ENCODE measurements at regions not wholly inside any gene's neighbourhood (a gene's known extent, or its start where the extent isn't known, plus 50 kb on each side); places are given as distances from the start of the nearest gene placed in this dataset.

DNA sequence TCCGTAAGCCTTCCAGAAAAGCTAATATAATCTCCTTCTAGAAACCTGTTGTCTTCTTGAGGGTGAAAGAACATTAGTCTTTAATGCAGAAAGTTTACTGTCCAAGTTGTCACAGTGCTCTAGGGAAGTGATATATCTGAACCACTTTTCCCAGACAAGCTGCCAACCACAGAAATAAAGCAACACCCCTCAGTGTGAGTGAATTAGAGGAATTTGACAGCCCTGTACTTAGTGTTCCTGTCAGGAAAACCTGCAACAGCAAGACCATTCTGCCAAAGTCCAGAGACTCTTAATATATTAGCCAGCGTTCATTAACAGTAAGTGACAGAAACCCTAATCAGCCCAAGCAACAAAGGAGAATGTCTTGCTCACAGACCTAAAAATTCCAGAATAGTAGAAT lies 137.7 kb downstream of the KATNIP start:
- H3K23ac ChIP-seq (ENCODE audit: low read depth, low read length): no peak overlapping the region
- H2AK9ac ChIP-seq (replicated peaks; ENCODE audit: low read depth, low read length, poor library complexity): no peak overlapping the region
- no peak overlapping the region for H3K14ac ChIP-seq (replicated peaks; ENCODE audit: low read depth, low read length)
- H3K18ac ChIP-seq (ENCODE audit: low read depth, low read length): no peak overlapping the region
- no peak overlapping the region for H3K4me3 ChIP-seq (ENCODE audit: insufficient read depth, low read depth, low read length)
- H3K79me1 ChIP-seq (ENCODE audit: low read depth in 1 of 2, low read length in 2 of 2): no peaks in the 10 kb centered on the region
- peaks cover 5% of the 10 kb centered on the region; the same call in 1 of the 2 replicates for H3K4me1 ChIP-seq (ENCODE audit: control insufficient read depth, insufficient read depth, low read length)
- TF ChIP-seq MXI1 (IDR thresholded peaks at IDR 0.05; ENCODE audit: borderline replicate concordance, low read depth, low read length) (no peak), FOS (IDR thresholded peaks at IDR 0.05; ENCODE audit: low read depth, low read length) (no peak), NFE2L2 (IDR thresholded peaks at IDR 0.05; ENCODE audit: low read depth, low read length) (no peak), RAD21 (IDR thresholded peaks at IDR 0.05; ENCODE audit: low read length) (no peak), CEBPB (IDR thresholded peaks at IDR 0.05; ENCODE audit: low read depth, low read length) (no peak), SMC3 (IDR thresholded peaks at IDR 0.05; ENCODE audit: low read depth, low read length) (no peak), RFX5 (IDR thresholded peaks at IDR 0.05; ENCODE audit: low read depth, low read length) (no peak), POLR2A (IDR thresholded peaks at IDR 0.05; ENCODE audit: low read depth, low read length) (no peak), MAFK (IDR thresholded peaks at IDR 0.05; ENCODE audit: low read depth, low read length) (no peak), CHD1 (IDR thresholded peaks at IDR 0.05; ENCODE audit: low read depth, low read length) (no peak)
- TF ChIP-seq, protein P1, sequence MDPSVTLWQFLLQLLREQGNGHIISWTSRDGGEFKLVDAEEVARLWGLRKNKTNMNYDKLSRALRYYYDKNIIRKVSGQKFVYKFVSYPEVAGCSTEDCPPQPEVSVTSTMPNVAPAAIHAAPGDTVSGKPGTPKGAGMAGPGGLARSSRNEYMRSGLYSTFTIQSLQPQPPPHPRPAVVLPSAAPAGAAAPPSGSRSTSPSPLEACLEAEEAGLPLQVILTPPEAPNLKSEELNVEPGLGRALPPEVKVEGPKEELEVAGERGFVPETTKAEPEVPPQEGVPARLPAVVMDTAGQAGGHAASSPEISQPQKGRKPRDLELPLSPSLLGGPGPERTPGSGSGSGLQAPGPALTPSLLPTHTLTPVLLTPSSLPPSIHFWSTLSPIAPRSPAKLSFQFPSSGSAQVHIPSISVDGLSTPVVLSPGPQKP (IDR thresholded peaks at IDR 0.05; ENCODE audit: borderline replicate concordance, low read depth, low read length): no peak
- TF ChIP-seq, protein P2, sequence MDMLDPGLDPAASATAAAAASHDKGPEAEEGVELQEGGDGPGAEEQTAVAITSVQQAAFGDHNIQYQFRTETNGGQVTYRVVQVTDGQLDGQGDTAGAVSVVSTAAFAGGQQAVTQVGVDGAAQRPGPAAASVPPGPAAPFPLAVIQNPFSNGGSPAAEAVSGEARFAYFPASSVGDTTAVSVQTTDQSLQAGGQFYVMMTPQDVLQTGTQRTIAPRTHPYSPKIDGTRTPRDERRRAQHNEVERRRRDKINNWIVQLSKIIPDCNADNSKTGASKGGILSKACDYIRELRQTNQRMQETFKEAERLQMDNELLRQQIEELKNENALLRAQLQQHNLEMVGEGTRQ (IDR thresholded peaks at IDR 0.05; ENCODE audit: low read depth, low read length): no peak
- no peaks in the 10 kb centered on the region for H4K20me1 ChIP-seq (ENCODE audit: insufficient read depth, low read length)
- peaks cover 1% of the 10 kb centered on the region; the same call in 1 of the 2 replicates for H3K36me3 ChIP-seq (ENCODE audit: control insufficient read depth, insufficient read depth, low read length)
- no peak overlapping the region for H3K56ac ChIP-seq (ENCODE audit: extremely low read depth, insufficient read depth, low read length)
- in situ Hi-C loops (cut with MboI; ENCODE audit: low sequenced_read_pairs): no loop called here
- intact Hi-C loops (cut with micrococcal nuclease): no loop called here
- H2AK5ac ChIP-seq (ENCODE audit: low read depth, low read length): no peak overlapping the region
- no TSS peak for BruUV-seq (replicated peaks)
- ChIA-PET CTCF (no interaction called here), POLR2A (ENCODE audit: unreplicated experiment) (no interaction called here)
- H4K5ac ChIP-seq (ENCODE audit: low read depth, low read length): no peak overlapping the region
- peaks cover 2% of the 10 kb centered on the region for H3K9me1 ChIP-seq (ENCODE audit: insufficient read depth, low read length)
- no peak overlapping the region for H2BK5ac ChIP-seq (ENCODE audit: low read depth, low read length, poor library complexity, severe bottlenecking)
- no CpG with 5 or more reads among the region's 2 CpGs for WGBS, 2 experiments (ENCODE audit: extremely low coverage in 2 of 2, insufficient read length in 1 of 2)
- H2BK120ac ChIP-seq (ENCODE audit: low read depth, low read length): no peak overlapping the region
- no peaks in the 10 kb centered on the region for H3K27me3 ChIP-seq (ENCODE audit: control insufficient read depth, insufficient read depth, low read length)
- H3K4me2 ChIP-seq (ENCODE audit: low read depth, low read length): no peak overlapping the region
- no peak overlapping the region for H4K91ac ChIP-seq (ENCODE audit: insufficient read depth, low read depth, low read length)
- DNase-seq (no peak), ATAC-seq (ENCODE audit: low read depth) (no peak)
- dilution Hi-C loops (cut with HindIII; ENCODE audit: low sequenced_read_pairs, unreplicated experiment): no loop called here
- no peak overlapping the region for H2AFZ ChIP-seq (replicated peaks; ENCODE audit: low read length, poor library complexity)
- H3K9me3 ChIP-seq (ENCODE audit: control insufficient read depth, insufficient read depth, low read length): no peaks in the 10 kb centered on the region
- no peak overlapping the region for H3K4ac ChIP-seq (ENCODE audit: low read depth, low read length)
- no peak overlapping the region for H3K9ac ChIP-seq (ENCODE audit: low read depth, low read length)
- H4K8ac ChIP-seq (ENCODE audit: low read depth in 2 of 2, low read length in 2 of 2): no peak overlapping the region
- no peak overlapping the region for H2BK20ac ChIP-seq (ENCODE audit: low read depth, low read length)
- H2BK15ac ChIP-seq (ENCODE audit: low read depth, low read length): no peak overlapping the region
- no peak overlapping the region for H3K27ac ChIP-seq (ENCODE audit: insufficient read depth, low read length)

Measured in IMR-90 (cell line).